Prostate gland (tissue), 2 donors: ENCODE measurements at regions not wholly inside any gene's neighbourhood (a gene's known extent, or its start where the extent isn't known, plus 50 kb on each side); places are given as distances from the start of the nearest gene placed in this dataset.

Experiments used
- CTCF ChIP-seq, 4 experiments: fragments of 200-600 bp in 2 of 4; fragments of 450-650 bp in 2 of 4; sonication (generic) in 2 of 4; IDR thresholded peaks; 1 replicate in 3 of 4; 2 replicates in 1 of 4; pipeline ENCODE4 v1.5.1; 2016 to 2019; ENCODE audit warnings: antibody characterized with exemption in 4 of 4, mild to moderate bottlenecking in 2 of 4, moderate library complexity in 2 of 4
- POLR2A ChIP-seq: fragments of 450-650 bp; IDR thresholded peaks from one replicate; pipeline ENCODE4 v1.6.1; 2016; ENCODE audit warnings: antibody characterized with exemption, mild to moderate bottlenecking
- POLR2AphosphoS5 ChIP-seq: sonication (generic); formaldehyde crosslinking; IDR thresholded peaks from one replicate; pipeline ENCODE4 v1.6.1; 2017; ENCODE audit warnings: antibody characterized with exemption

GRCh38 chr9:86891886-86892437 lies 55.3 kb downstream of the GAS1 start:
- TF ChIP-seq CTCF (IDR thresholded peaks at IDR 0.05): no peak
- TF ChIP-seq POLR2A: no peak
- TF ChIP-seq POLR2AphosphoS5: no peak
